ENCODE measurements at regions not wholly inside any gene's neighbourhood (a gene's known extent, or its start where the extent isn't known, plus 50 kb on each side); places are given as distances from the start of the nearest gene placed in this dataset.

GRCh38 chr9:71243951-71244350, 122.5 kb upstream of the TRPM3 start:
- Histone ChIP-seq H3K4me1 (ENCODE audit: low read depth) (no peaks in the 10 kb centered on the region), H3K9me3 (no peaks in the 10 kb centered on the region), H3K4me3 (no peak overlapping the region), H3K36me3 (ENCODE audit: low read depth) (no peaks in the 10 kb centered on the region)
- DNase-seq, result no peak
- no peak for TF ChIP-seq CTCF (IDR thresholded peaks at IDR 0.05)
- no peak for ATAC-seq
- intact Hi-C loops (cut with DNase I, micrococcal nuclease), result no loop called here

GRCh38 chr9:71242081-71242480, 120.7 kb upstream of the TRPM3 start:
- intact Hi-C loops (cut with DNase I, micrococcal nuclease), result no loop called here
- DNase-seq, result no peak
- Histone ChIP-seq H3K4me1 (ENCODE audit: low read depth) (no peaks in the 10 kb centered on the region), H3K36me3 (ENCODE audit: low read depth) (no peaks in the 10 kb centered on the region), H3K9me3 (no peaks in the 10 kb centered on the region), H3K4me3 (no peak overlapping the region)
- TF ChIP-seq CTCF (IDR thresholded peaks at IDR 0.05), result no peak
- ATAC-seq, result no peak

GRCh38 chr9:71237051-71237450, 115.6 kb upstream of the TRPM3 start:
- ATAC-seq, result no peak
- no peak for TF ChIP-seq CTCF (IDR thresholded peaks at IDR 0.05)
- no peaks in the 10 kb centered on the region for H3K36me3 ChIP-seq (ENCODE audit: low read depth)
- no peaks in the 10 kb centered on the region for H3K9me3 ChIP-seq
- H3K4me3 ChIP-seq, result no peak overlapping the region
- intact Hi-C loops (cut with DNase I, micrococcal nuclease), result no loop called here
- no peak for DNase-seq
- H3K4me1 ChIP-seq (ENCODE audit: low read depth), result no peaks in the 10 kb centered on the region

- H3K36me3 ChIP-seq (ENCODE audit: low read depth), result no peaks in the 10 kb centered on the region
- H3K4me3 ChIP-seq, result no peak overlapping the region
- TF ChIP-seq CTCF (IDR thresholded peaks at IDR 0.05), result no peak
- no peaks in the 10 kb centered on the region for H3K4me1 ChIP-seq (ENCODE audit: low read depth)
- no peaks in the 10 kb centered on the region for H3K9me3 ChIP-seq
- intact Hi-C loops (cut with DNase I, micrococcal nuclease), result no loop called here
- no peak for ATAC-seq
- no peak for DNase-seq
Observed at GRCh38 chr9:71233646-71234045, 112.2 kb upstream of the TRPM3 start.

- TF ChIP-seq CTCF (IDR thresholded peaks at IDR 0.05), result no peak
- H3K9me3 ChIP-seq, result no peaks in the 10 kb centered on the region
- ATAC-seq, result no peak
- no peaks in the 10 kb centered on the region for H3K36me3 ChIP-seq (ENCODE audit: low read depth)
- intact Hi-C loops (cut with DNase I, micrococcal nuclease), result no loop called here
- H3K4me1 ChIP-seq (ENCODE audit: low read depth), result no peaks in the 10 kb centered on the region
- H3K4me3 ChIP-seq, result no peak overlapping the region
- DNase-seq, result peak in 1 of 3 donors; percentile 21
Observed at GRCh38 chr9:71223953-71224538, 102.6 kb upstream of the TRPM3 start.

- ATAC-seq, result no peak
- DNase-seq, result no peak
- Histone ChIP-seq H3K36me3 (ENCODE audit: low read depth) (no peaks in the 10 kb centered on the region), H3K9me3 (peaks cover 2% of the 10 kb centered on the region), H3K4me1 (ENCODE audit: low read depth) (no peaks in the 10 kb centered on the region), H3K4me3 (no peak overlapping the region)
- intact Hi-C loops (cut with DNase I, micrococcal nuclease), result no loop called here
- no peak for TF ChIP-seq CTCF (IDR thresholded peaks at IDR 0.05)
Observed at GRCh38 chr9:71218774-71219173, 97.4 kb upstream of the TRPM3 start.

Data from mucosa of descending colon (tissue), 3 donors.